Heart right ventricle (tissue), 16 donors: ENCODE measurements at regions not wholly inside any gene's neighbourhood (a gene's known extent, or its start where the extent isn't known, plus 50 kb on each side); places are given as distances from the start of the nearest gene placed in this dataset.

Source experiments
- ATAC-seq, 8 donors: fragments of 200-7000 bp; cut with Tn5 transposase; one replicate each; pipeline ENCODE4 v1.9.1; 2020; ENCODE audit warnings: mild to moderate bottlenecking in 8 of 8, moderate library complexity in 8 of 8, moderate number of reproducible peaks in 1 of 8
- DNase-seq, 2 donors: peaks; one replicate each; pipeline ENCODE4 v3.0.0-alpha.2; 2020
- H3K27ac ChIP-seq, 10 donors: fragments of 200-600 bp; sonication (generic) in 2 of 10; one replicate each; pipeline versions ENCODE4 v1.5.0 to v1.8.0; 2020 to 2022; ENCODE audit warnings: mild to moderate bottlenecking in 3 of 10
- H3K27me3 ChIP-seq, 7 donors: fragments of 200-600 bp; one replicate each; pipeline ENCODE4 v1.8.0; 2021 to 2022; ENCODE audit warnings: mild to moderate bottlenecking in 2 of 7
- H3K36me3 ChIP-seq, 9 donors: fragments of 200-600 bp; sonication (generic) in 1 of 9; one replicate each; pipeline versions ENCODE4 v1.5.0 to v1.8.0; 2020 to 2022; ENCODE audit warnings: mild to moderate bottlenecking in 2 of 9
- H3K4me1 ChIP-seq, 9 donors: fragments of 200-600 bp; sonication (generic) in 1 of 9; one replicate each; pipeline versions ENCODE4 v1.5.0 to v1.8.0; 2020 to 2022; ENCODE audit warnings: mild to moderate bottlenecking in 4 of 9
- H3K4me3 ChIP-seq, 10 donors: fragments of 200-600 bp; sonication (generic) in 2 of 10; one replicate each; pipeline versions ENCODE4 v1.5.0 to v1.8.0; 2020 to 2022; ENCODE audit warnings: mild to moderate bottlenecking in 7 of 10, moderate library complexity in 2 of 10
- H3K9me3 ChIP-seq, 11 donors: fragments of 200-600 bp in 10 of 11; sonication (generic) in 2 of 11; one replicate each; pipeline versions ENCODE4 v1.5.0 to v1.8.0; 2013 to 2022; ENCODE audit warnings: mild to moderate bottlenecking in 2 of 11, control low read depth in 1 of 11, moderate library complexity in 1 of 11
- WGBS, 2 donors: extraction: QIAGEN DNeasy Blood & Tissue Kit; methylation state at CpG; one replicate each; pipeline ENCODE4 v1.1.7; 2013; ENCODE audit warnings: inconsistent platforms in 1 of 2; 5-methylcytosine and 5-hydroxymethylcytosine counted together
- intact Hi-C, 10 donors: fragments of 100-400 bp; cut with DNase I; formaldehyde crosslinking; loops; one replicate each; pipeline versions ENCODE4 v1.11.1 to v1.14.2; 2022
- TF ChIP-seq, protein P1 (sequence below), 9 donors: fragments of 200-600 bp; sonication (generic) in 2 of 9; IDR thresholded peaks; one replicate each; pipeline versions ENCODE4 v1.5.0 to v1.8.0; 2021 to 2022; ENCODE audit warnings: antibody characterized with exemption in 9 of 9, mild to moderate bottlenecking in 5 of 9, moderate library complexity in 1 of 9
- donor health status: Arrhythmogenic right ventricular cardiomyopathy.
- donor health status: ischemic (EF 13 %, LVEDD 7.1; RV severe dilation, severe dysfunction).
- donor health status: healthy with polysubstance abuse.
- donor health status: DM: no; HTN: yes; CAD: no.
- donor health status: DM: no; HTN: no; CAD: no.
- donor health status: ischemic (EF 25% LVEDD 6.9; RV normal size, moderate dysfunction).
- donor health status: ischemic (EF 25% LVEDD 5.7; RV mildly dilated, moderate dysfunction).
- donor health status: healthy.
- donor health status: DM: yes; HTN: yes; CAD: no.
- donor health status: Ischemic cardiomyopathy.
- donor health status: ischemic (EF 35%, LVEDD 5.7; RV mildly dilated, moderate dysfunction).
- donor health status: nonischemic (EF 11% LVEDD 7.7; RV severe dilation, severe dysfunction).
- donor health status: DM: yes; HTN: yes; CAD: no.
- donor health status: PGD.
- donor health status: ischemic (EF 29% LVEDD 5.4; RV normal size, mild dysfunction).
- donor health status: nonischemic (EF 23%, LVEDD 6.1; RV moderate dilation, normal function).

GRCh38 chr1:193666485-193667083 is 480.2 kb upstream of the B3GALT2 start:
- H3K36me3 ChIP-seq = no peaks in the 10 kb centered on the region
- intact Hi-C loops = loop anchor here in 2 of 10 donors (5.0 to 10.0 kb wide), 2 partner anchors 124 to 262 kb away; no protein-coding TSS in a partner anchor
- H3K27me3 ChIP-seq = no peaks in the 10 kb centered on the region
- 88 to 93% methylated on average over 7 of the region's 7 CpGs for WGBS, 2 donors
- TF ChIP-seq, protein P1, sequence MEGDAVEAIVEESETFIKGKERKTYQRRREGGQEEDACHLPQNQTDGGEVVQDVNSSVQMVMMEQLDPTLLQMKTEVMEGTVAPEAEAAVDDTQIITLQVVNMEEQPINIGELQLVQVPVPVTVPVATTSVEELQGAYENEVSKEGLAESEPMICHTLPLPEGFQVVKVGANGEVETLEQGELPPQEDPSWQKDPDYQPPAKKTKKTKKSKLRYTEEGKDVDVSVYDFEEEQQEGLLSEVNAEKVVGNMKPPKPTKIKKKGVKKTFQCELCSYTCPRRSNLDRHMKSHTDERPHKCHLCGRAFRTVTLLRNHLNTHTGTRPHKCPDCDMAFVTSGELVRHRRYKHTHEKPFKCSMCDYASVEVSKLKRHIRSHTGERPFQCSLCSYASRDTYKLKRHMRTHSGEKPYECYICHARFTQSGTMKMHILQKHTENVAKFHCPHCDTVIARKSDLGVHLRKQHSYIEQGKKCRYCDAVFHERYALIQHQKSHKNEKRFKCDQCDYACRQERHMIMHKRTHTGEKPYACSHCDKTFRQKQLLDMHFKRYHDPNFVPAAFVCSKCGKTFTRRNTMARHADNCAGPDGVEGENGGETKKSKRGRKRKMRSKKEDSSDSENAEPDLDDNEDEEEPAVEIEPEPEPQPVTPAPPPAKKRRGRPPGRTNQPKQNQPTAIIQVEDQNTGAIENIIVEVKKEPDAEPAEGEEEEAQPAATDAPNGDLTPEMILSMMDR (IDR thresholded peaks at IDR 0.05) = no peak
- ATAC-seq = no peak
- DNase-seq = no peak
- H3K4me3 ChIP-seq = no peak overlapping the region
- no peak overlapping the region for H3K27ac ChIP-seq
- H3K9me3 ChIP-seq = peaks cover 0 to 2% (median 0%) of the 10 kb centered on the region in 11 donors
- no peaks in the 10 kb centered on the region for H3K4me1 ChIP-seq

- H3K36me3 ChIP-seq = no peaks in the 10 kb centered on the region
- H3K27ac ChIP-seq = no peak overlapping the region
- H3K4me1 ChIP-seq = peaks cover 0 to 17% (median 0%) of the 10 kb centered on the region in 9 donors
- TF ChIP-seq, protein P1 (IDR thresholded peaks at IDR 0.05) = no peak
- ATAC-seq (no peak), DNase-seq (no peak)
- H3K27me3 ChIP-seq = no peaks in the 10 kb centered on the region
- intact Hi-C loops = loop anchor here in 1 of 10 donors (10.0 kb wide), 1 partner anchor 259 kb away; no protein-coding TSS in a partner anchor
- H3K4me3 ChIP-seq = no peak overlapping the region
- no peaks in the 10 kb centered on the region for H3K9me3 ChIP-seq
Observed at GRCh38 chr1:193663965-193664364, 477.6 kb upstream of the B3GALT2 start.

DNA sequence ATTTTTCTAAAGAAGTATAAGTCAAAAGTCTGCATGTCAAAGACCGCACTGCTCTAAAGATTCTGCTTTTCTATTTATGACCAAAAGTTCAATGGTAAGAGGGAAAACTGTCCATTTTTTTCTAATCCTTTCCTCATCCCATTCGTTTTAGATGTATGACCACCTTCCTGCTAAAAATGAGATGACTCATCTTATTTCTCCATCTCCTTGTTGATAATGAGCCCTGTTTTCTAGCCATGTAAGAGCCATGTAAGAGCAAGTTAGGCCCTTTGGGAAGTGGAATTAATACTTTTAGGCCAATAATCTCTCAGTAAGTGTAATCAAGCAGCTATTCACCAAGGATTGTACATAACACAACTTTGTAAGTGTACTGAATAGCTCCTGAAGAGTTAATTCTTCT is 475.6 kb upstream of the B3GALT2 start:
- intact Hi-C loops = loop anchor here in 1 of 10 donors (10.0 kb wide), 1 partner anchor 257 kb away; no protein-coding TSS in a partner anchor
- DNase-seq (no peak), ATAC-seq (no peak)
- H3K4me3 ChIP-seq = no peak overlapping the region
- H3K27me3 ChIP-seq = no peaks in the 10 kb centered on the region
- no peaks in the 10 kb centered on the region for H3K9me3 ChIP-seq
- H3K4me1 ChIP-seq = peaks cover 0 to 26% (median 0%) of the 10 kb centered on the region in 9 donors
- H3K36me3 ChIP-seq = no peaks in the 10 kb centered on the region
- H3K27ac ChIP-seq = no peak overlapping the region
- WGBS, 2 donors = 83 to 85% methylated on average over 2 of the region's 2 CpGs
- TF ChIP-seq, protein P1 (IDR thresholded peaks at IDR 0.05) = no peak

DNA sequence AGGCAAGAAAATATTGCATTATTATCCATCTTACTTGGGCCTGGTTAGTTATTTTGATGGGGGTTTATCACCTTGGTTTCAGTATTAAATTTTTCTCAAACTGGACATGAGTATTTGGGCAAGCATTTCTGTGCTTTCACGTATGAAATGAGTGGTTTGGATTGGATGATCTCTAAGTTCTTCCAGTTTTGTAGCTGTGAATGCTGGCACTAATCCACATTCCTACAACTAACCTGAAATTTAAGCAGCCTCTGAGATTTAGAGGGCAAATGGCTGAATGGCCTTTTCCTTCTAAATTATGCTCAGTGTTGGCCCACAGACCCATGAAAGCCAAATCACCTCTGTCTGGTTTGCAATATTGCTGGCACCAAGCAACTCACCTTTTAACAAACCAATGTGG is 475.0 kb upstream of the B3GALT2 start:
- DNase-seq = no peak
- Histone ChIP-seq H3K27me3 (no peaks in the 10 kb centered on the region), H3K36me3 (no peaks in the 10 kb centered on the region), H3K9me3 (no peaks in the 10 kb centered on the region), H3K27ac (no peak overlapping the region), H3K4me3 (no peak overlapping the region), H3K4me1 (peaks cover 0 to 26% (median 0%) of the 10 kb centered on the region in 9 donors)
- 56 to 57% methylated on average over 1 of the region's 1 CpG for WGBS, 2 donors
- intact Hi-C loops = loop anchor here in 1 of 10 donors (10.0 kb wide), 1 partner anchor 257 kb away; no protein-coding TSS in a partner anchor
- ATAC-seq = no peak
- TF ChIP-seq, protein P1 (IDR thresholded peaks at IDR 0.05) = no peak
